Cerebellar cortex (tissue), 1 donor: ENCODE measurements at regions not wholly inside any gene's neighbourhood (a gene's known extent, or its start where the extent isn't known, plus 50 kb on each side); places are given as distances from the start of the nearest gene placed in this dataset.

ENCODE experiments used
- DNase-seq: peaks from one replicate; pipeline ENCODE4 v3.0.0-alpha.2; 2015; ENCODE audit warnings: low spot score

DNA sequence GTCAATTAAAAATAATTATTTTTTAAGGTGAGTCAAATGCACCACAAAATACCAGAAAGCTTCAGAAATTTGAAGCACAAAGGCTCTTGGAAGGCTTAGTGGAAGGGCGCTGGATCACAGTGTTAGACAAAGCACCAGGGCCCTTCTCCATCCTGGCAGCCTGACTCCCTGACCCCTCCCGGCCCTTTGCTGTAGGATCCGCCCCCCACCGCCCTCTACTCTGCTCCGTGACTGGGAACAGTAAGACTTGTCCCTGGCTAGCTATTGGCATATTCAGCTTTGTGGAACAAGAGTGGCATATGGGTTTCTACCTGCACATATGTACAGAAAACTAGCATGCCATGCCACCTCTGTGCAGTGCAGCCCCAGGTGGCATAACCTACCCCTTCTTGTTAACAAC is 222.1 kb downstream of the SYK start:
- peak; percentile 8 for DNase-seq

DNA sequence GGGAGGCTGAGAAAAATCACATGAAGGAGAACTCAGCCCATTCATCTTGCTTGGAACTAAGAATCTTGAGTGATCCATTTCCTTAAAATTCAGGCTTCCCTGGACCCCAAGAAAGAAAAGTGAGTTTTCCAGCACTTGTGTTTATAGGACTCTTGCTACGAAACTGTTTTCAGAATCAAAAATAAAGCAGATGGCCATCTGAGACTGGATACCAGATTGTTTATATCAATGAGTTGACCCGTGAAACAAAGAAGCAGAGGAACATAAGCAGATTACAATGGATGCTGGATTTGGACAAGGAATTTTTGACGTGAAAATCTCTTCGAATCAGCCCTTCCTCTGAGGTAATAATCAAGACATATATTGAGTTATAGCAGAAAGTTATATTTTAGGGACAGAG is 223.2 kb downstream of the SYK start:
- peak; percentile 59 for DNase-seq

DNA sequence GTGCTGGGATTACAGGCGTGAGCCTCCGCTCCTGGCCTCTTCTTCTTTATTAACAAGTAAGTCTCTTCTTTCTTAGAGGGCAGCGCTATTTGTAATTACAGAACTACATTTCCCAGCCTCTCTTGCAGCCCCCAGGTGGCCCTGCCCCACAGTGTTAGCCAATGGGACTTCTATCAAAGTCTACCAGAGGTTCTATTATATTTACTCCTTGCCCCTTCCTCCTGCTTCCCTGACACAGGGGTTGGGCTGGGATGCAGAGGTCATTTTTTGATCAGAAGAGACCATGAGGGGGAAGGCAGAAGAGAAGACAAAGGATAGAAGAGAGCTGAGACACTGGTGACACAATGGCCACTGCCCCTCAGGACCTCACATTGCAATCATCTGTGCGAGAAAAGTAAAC is 224.2 kb downstream of the SYK start:
- no peak for DNase-seq

DNA sequence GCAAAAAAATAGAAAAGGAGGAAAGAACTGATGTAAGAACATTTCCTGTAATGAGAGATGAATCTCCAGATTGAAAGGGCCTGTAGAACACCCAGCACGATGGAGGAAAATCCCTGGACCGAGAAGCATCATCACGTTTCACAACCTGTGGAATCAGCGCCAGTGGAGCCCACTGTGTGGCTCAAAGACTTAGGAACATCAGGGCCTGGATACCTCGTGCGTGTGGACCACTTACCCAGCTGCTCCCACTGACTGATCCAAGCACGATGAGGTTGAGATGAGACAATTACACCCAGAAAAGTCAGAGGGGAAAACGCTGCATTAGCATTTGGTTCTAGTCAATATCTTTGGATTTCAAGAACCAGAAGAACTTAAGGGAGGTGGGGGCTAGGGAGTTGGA is 224.6 kb downstream of the SYK start:
- no peak for DNase-seq

DNA sequence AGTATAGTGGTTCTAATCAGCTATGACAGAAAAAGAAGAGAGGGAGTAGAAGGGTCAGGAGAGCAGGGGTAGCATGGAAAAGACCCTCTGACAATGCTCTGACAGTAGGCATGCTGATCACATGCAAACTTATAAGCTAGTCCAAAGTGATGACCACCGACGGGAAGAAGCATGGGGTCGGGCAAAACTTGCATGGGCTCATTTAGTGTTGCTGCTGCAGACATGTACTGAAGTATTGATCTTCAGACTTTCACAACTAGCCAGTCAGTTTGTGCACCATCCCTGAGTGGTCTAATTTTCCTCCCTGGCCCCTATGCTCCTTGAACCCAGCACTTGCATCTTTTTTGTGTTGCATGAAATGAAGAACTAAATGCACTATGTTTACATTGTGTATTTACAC is 225.4 kb downstream of the SYK start:
- DNase-seq: no peak

DNA sequence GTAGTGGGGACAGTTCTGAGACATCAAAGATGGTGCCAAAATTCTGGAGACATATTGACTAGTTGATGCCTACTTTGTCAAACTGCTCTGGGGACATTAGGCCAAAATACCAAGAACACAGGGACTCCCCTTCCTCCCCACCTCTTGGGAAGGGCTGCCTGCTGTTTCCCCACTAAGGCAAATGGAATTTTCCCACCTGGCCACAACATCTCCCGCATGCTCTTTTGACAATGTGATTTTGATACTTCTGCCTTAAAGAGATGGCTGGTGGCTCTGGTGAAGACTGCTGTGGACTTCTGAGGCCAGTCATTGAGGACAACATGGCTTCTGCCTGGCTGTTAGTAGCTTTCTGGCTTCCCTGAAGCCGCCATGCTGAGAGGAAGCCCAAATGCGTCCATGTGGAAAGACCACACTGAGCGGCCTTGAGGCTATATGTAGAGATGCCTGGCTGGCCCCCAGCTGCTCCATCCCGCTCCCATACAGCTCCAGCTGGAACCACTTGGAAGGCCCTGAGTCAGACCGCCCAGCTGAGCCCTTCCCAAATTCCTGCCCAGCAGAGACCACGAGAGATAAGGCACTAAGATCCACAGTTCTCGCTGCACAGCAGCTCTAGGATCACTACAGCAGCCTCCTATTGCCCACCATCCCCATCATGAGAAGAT is 226.7 kb downstream of the SYK start:
- DNase-seq: no peak

DNA sequence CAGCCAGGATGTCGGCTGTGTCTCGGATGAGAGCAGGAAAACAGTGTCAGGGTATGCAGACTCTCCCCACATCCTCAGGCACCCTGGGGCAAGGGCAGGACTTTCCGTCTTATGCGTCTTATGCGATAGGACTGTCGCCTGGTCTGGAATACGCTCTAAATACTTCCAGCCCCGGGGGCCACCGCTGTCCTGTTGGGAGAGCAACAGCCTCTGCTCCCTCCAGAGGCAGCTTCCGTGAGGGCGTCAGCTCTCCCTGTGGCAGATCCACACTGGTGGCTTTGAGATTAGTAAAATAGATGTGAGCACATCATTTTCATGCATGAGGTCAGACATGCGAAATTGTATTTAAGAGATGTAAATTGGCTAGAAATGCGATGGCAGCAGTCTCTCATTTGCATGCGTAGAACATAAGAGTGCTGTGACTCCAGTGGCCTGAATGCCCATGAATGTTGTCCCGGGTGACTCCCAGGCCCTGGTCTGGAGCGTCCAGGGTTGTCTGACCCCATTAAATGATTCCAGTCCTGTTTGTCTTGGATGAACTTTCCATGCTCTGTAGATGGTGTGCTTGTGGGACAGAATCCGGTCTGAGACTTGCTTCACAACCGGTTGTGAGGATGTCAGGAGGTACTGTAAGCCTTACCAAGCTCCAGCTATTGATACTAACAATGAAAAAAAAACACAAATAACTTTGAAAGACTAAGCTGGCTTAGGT is 228.2 kb downstream of the SYK start:
- DNase-seq: no peak

DNA sequence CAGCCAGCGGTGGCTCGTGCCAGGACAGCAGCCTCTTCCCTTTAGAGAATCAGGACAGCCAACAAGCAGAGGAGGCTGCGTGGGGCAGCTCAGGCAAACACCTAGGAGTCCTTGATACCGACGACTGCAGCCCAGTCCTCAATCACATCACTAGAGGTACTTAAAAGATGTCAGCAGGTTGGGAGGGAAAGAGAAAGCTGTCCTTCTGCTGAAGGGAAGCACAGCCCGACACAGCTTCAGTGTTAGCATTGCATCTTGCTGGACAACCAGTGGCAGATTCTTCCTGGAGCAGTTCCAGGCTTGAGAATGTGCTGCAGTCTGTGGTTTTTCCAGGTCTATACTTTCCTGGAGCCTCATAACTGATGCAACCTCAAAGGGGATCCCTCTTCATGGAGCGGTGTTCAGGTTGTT is 230.5 kb downstream of the SYK start:
- no peak for DNase-seq

DNA sequence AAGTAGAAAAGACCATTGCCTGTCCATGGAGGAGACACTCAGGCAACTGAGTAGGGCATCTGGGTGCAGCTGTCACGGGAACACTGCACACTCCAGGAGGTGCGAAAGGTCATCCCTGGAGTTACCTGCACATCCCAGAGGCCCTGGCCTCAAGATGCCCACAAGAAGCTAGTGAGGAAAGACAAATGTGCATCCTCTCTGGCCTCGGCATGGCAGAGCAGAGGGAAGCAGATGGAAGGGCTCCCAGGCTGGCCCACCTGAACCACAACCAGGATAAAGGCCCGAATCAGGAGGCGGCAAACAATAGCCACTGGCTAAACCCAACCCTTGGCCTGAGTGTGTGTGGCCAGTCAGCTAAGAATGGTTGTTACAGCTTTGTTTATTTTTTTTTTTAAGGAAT is 231.7 kb downstream of the SYK start:
- no peak for DNase-seq

DNA sequence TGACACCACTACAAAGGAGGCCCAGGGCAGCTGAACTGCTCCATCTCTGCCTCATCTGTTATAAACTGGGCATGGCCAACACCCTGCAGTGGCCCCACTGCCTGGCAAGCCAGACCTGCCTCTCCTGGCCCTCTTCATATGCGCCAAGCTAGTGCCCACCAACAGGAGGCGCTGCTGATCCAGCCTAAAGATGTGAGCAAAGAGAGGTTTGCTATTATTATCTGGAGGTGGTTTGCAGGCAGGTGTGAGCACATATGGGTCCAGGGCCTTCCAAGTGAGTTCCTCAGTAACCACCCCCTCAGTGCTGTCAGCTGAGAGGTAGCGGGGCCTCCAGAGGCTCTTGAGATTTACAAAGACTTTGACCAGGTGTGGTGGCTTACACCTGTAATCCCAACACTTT is 232.2 kb downstream of the SYK start:
- peak; percentile 17 for DNase-seq

DNA sequence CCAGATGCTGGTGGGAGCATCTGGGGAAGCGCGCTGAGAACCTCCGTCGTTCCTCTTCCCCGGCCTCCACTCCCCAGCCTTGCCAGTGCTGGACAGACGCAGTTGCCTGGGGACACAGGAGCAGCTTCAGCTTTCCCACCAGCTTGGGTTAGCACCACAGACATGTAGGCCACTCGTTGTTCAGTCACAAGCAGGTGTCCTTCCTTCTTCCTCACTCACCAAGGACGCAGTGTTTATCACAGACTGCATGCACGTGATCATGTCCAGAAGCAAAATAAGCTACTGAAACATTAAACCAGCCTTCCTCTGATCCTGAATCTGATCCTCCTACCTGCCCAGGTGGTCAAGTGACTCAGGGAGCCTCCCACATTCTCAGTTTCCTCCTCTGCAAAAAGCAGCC is 232.9 kb downstream of the SYK start:
- no peak for DNase-seq

DNA sequence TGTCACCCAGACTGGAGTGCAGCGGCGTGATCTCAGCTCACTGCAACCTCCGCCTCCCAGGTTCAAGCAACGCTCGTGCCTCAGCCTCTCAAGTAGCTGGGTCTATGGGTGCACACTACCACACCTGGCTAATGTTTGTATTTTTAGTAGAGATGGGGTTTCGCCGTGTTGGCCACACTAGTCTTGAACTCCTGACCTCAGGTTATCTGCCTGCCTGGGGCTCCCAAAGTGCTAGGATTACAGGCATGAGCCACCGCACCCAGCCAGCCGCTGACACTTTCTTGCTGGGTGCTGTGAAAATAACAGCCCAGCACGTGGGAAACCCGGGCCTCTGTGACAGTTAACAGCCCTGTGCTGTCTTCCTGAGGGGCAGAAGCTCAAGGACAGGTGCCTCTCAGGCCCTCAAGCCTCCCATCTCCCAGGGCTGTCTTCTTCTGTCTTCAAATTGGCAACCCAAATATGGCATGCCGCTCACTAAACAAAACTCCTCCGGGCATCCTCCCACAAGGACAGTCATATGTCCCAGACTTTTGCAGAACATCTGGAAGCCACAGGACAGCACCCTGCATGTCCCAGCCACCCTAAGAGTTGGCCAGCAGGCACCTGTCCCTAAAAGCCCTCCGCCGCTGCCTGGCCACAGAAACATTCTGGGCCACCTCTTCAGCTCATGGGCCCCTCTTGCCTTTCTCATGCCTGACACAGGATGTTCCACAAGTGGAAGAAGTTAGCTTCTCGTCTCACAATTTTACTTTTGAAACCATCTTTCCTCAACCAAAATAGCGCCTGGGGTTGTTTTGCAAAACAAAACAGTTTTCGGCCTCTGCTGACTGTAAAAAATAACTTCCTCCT is 233.6 kb downstream of the SYK start:
- no peak for DNase-seq

DNA sequence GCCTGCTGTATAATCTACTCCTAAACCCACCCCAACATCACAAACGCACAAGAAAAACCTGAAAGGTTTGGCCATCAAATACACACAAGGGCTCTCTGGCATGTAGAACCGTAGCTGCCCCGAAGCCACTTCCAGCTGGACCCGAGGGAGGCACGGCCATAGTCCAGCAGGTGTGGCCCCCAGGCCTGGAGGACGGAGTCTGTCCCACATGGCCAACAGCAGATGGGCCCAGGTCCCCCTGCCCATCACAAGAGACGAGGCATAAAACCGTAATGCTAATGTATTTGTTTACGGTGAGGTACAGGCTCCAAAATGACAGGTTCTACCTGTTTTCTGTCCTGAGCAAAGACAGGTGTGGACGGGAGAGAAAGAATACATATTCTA is 234.2 kb downstream of the SYK start:
- no peak for DNase-seq

DNA sequence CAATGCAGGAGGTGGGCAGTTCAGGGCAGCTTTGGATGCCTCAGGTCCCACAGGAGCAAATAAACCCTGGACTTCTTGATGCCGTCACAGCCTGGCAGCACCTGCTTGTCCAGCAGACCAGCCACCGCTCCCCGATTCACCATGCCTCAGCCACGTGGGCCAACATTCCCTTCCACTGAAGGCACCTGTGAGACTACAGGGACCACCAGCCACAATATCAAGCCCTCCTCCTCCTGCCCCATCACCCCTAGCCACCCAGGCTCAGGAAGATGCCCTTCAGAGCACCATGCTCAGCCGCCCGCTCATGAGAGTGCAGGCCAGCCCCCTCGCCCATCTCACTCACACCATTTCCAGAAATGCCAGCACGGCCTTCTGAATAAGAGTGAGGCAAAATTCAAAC is 234.7 kb downstream of the SYK start:
- no peak for DNase-seq

DNA sequence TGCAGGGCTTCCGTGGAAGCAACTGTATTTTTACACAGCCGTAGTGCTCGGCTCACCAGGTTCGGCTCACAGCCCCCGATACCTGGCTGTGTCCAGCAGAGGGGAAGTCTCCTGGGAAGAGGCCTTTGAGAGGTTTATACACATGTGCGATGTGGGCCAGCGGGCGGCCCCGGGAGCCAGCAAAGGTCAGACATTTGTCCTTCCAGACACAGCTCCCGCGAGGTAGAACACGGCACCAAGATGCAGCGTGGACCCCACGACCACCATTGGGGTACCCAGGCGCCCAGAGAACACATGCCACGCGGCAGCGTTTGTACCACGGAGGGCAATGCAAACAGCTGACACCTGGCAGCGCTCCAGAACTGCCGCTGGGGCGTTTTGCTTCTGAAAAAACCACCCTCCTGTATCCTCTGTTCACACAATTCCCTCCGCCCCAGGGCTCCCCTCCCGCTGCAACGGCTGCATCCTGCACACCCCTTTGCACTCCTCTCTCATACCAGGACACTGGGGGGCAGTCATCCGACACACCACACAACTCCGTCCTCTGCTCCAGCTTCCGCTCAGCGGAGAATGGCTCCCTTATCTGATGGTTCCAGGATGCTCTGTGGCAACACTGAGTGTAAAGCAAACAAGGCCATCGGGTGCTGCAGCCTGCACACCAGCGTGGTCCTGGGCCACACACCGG is 235.3 kb downstream of the SYK start:
- peak; percentile 82 for DNase-seq

DNA sequence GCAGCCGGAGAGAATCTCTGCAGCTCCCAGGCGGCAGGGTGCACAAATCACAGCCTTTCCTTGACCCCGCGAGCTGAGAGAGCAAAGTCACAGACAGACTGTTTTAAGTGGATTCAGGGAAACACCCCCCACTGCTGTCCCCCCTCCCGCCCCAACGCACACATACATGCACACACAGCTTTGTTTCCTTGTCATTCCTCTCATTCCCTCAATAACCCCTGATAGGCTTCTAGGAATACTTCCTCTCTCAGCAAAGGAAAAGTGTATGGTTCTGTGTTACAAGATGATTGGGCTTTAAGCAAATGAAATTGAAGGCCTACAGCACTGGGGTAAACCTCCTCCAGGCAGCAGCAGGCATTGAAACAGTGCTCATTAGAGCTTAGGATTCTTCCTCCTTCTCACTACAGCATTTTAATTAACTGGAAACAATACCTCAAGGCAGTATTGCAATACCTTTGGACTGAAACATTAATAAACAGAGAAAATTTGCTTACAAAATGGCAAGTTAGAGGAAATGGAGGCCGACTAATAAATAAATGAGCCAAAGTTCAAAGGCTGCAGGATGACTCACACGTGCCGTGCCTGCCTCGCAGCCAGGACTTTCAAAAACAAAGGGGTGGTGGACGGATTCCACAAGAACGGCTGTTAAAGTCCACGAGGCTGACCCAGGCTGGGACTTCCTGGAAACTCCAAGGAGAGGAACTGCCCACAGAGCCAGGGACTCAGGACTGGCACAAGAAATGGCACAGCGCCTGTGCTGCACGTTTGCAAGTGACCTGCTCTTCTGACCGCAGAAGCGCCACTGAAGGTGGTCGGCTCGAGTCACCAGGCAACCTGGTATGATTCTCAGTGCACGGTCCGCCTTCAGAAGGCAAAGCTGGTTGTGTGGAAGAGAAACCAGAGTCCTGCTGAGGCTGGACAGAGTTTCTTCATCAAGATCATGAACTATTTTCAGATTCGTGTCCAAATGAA is 236.2 kb downstream of the SYK start:
- DNase-seq: no peak

DNA sequence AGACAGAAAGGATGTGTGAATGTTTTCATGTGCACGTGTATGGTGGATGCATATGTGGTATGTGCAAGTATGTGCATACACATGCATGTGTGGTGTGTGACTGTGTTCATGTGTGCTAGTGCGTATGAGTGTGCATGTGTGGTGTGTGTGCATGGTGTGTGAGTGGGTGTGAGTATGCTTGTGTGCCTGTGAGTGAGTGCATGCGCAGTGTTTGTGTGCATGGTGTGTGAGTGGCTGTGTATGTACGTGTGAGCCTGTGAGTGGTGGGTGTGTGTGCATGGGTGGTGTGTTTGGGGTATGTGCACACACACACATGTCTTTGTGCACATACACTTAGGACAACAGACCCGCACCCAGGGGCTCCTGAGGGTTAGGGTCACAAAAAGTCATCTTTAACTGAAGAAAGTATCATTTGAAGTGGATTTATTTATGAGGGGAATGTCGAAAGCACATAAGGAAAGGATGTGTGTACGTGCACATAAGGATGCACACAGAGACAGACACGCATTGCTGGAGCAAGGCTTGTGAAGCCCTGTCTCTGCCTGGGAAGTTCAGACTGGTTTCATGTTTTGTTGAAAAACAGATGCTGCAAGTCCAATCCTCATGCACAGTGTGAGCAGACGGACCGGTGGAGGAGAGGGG is 237.0 kb downstream of the SYK start:
- no peak for DNase-seq

DNA sequence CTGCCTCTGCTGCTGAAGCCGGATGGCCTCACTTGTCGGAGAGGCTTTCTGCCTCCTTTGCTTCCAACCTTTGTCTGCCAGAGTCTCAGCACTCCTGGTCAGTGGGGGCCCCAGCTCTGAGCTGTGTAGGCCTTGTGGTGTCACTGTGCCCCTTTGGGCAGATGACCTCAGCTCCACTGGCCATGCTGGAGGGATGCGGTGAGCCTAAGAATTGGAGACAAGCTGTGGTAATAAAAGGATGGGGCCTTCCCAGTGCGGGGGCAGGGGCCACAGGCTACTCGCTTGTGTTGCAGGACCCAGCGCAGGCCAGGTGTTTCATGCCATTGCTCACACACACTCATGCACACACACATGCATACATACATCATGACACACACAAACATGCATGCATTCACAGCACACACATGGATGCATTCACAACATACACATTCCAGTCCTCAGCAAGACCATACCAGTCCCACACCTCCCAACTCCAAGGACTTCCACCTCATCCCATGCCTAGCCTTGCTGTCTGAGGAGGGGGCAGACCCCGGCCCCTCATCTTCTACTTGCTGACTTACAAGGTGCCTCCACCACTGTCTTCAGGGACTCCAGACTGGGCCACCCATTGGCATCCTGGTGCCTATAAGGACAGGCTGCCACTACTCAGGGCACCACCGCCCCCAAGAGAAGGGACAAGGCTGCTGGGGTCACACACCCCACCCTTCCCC is 237.7 kb downstream of the SYK start:
- no peak for DNase-seq

DNA sequence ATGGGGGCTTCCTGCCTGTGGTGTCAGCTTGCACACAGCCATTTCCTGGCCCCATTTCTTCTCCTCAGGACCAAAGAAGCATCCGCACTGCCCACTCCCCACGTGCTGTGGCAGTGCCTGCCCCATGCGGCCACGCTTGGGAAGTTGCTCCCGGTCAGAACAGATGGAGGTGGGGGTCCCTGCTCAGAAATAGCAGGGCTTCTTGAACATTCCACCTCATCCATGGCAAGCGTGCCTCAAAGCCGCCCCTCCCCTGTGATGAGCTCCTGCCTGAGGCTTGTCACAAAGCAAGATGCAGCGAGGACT is 238.2 kb downstream of the SYK start:
- DNase-seq: no peak
